IMR-90 (cell line): ENCODE measurements at regions not wholly inside any gene's neighbourhood (a gene's known extent, or its start where the extent isn't known, plus 50 kb on each side); places are given as distances from the start of the nearest gene placed in this dataset.

Experiments used
- ATAC-seq: fragments of 200-7000 bp; cut with Tn5 transposase; 2 replicates; pipeline ENCODE4 v1.9.1; 2020; ENCODE audit warnings: low read depth, mild to moderate bottlenecking, moderate library complexity
- BruUV-seq: library from RNA; stranded (reverse); fragments of 400-500 nt; replicated peaks from 2 replicates; lab custom pipeline; 2021; lab: Mats Ljungman, UMichigan
- CTCF ChIA-PET: fragments of 300-600 bp; formaldehyde crosslinking; extraction: SDS; loops from one replicate; lab custom pipeline; 2021; ENCODE audit warnings: antibody characterized with exemption; lab: Yijun Ruan, JAX
- POLR2A ChIA-PET: fragments of 300-600 bp; sonication (Branson Sonifier 250); formaldehyde crosslinking; loops from one replicate; lab custom pipeline; 2022; ENCODE audit warnings: antibody characterized with exemption; ENCODE audit not compliant: unreplicated experiment; lab: Charles Lee
- DNase-seq: peaks from one replicate; pipeline ENCODE4 v3.0.0; 2013
- H2AFZ ChIP-seq: replicated peaks from 2 replicates; pipeline ENCODE3; 2013; ENCODE audit warnings: low read length, mild to moderate bottlenecking; ENCODE audit not compliant: poor library complexity
- H2AK5ac ChIP-seq: 2 replicates; pipeline ENCODE4 v1.6.1; 2013; ENCODE audit warnings: low read depth, low read length, inconsistent platforms
- H2AK9ac ChIP-seq: replicated peaks from 2 replicates; pipeline ENCODE3; 2013; ENCODE audit warnings: mild to moderate bottlenecking, low read depth, low read length, moderate library complexity; ENCODE audit not compliant: poor library complexity
- H2BK120ac ChIP-seq: 2 replicates; pipeline ENCODE4 v1.6.1; 2013; ENCODE audit warnings: low read depth, low read length, inconsistent platforms
- H2BK15ac ChIP-seq: 3 replicates; pipeline ENCODE4 v1.6.1; 2013; ENCODE audit warnings: low read depth, low read length, inconsistent platforms
- H2BK20ac ChIP-seq: 2 replicates; pipeline ENCODE4 v1.6.1; 2013; ENCODE audit warnings: low read depth, mild to moderate bottlenecking, inconsistent platforms, low read length, moderate library complexity
- H2BK5ac ChIP-seq: 2 replicates; pipeline ENCODE4 v1.6.1; 2013; ENCODE audit warnings: mild to moderate bottlenecking, low read depth, low read length, inconsistent platforms; ENCODE audit not compliant: poor library complexity, severe bottlenecking
- H3K14ac ChIP-seq: replicated peaks from 2 replicates; pipeline ENCODE4 v1.6.1; 2013; ENCODE audit warnings: low read depth, low read length, inconsistent platforms
- H3K18ac ChIP-seq: 2 replicates; pipeline ENCODE4 v1.6.1; 2013; ENCODE audit warnings: low read depth, low read length, control low read depth
- H3K23ac ChIP-seq: 2 replicates; pipeline ENCODE4 v1.6.1; 2013; ENCODE audit warnings: low read depth, low read length, inconsistent platforms
- H3K27ac ChIP-seq: 2 replicates; pipeline ENCODE4 v1.5.1; 2013; ENCODE audit warnings: mild to moderate bottlenecking, control low read depth, low read length; ENCODE audit not compliant: insufficient read depth
- H3K27me3 ChIP-seq: 2 replicates; pipeline ENCODE4 v1.6.1; 2013; ENCODE audit warnings: low read length; ENCODE audit not compliant: control insufficient read depth, insufficient read depth
- H3K36me3 ChIP-seq: 2 replicates; pipeline ENCODE4 v1.6.1; 2013; ENCODE audit warnings: low read length, mixed read lengths; ENCODE audit not compliant: control insufficient read depth, insufficient read depth
- H3K4ac ChIP-seq: 2 replicates; pipeline ENCODE4 v1.6.1; 2013; ENCODE audit warnings: low read depth, low read length, inconsistent platforms
- H3K4me1 ChIP-seq: 2 replicates; pipeline ENCODE4 v1.6.1; 2013; ENCODE audit warnings: low read length, mixed read lengths; ENCODE audit not compliant: control insufficient read depth, insufficient read depth
- H3K4me2 ChIP-seq: 2 replicates; pipeline ENCODE4 v1.6.1; 2013; ENCODE audit warnings: low read depth, mild to moderate bottlenecking, control low read depth, low read length, moderate library complexity
- H3K4me3 ChIP-seq: 2 replicates; pipeline ENCODE4 v1.5.1; 2013; ENCODE audit warnings: low read depth, mild to moderate bottlenecking, control low read depth, low read length, moderate library complexity; ENCODE audit not compliant: insufficient read depth
- H3K56ac ChIP-seq: 2 replicates; pipeline ENCODE4 v1.6.1; 2013; ENCODE audit warnings: low read length, inconsistent platforms; ENCODE audit not compliant: insufficient read depth; ENCODE audit errors: extremely low read depth
- H3K79me1 ChIP-seq, 2 experiments: 2 replicates each; pipeline ENCODE4 v1.6.1; 2013; ENCODE audit warnings: low read length in 2 of 2, inconsistent platforms in 1 of 2, low read depth in 1 of 2
- H3K9ac ChIP-seq: 2 replicates; pipeline ENCODE4 v1.6.1; 2013; ENCODE audit warnings: low read depth, low read length, control low read depth
- H3K9me1 ChIP-seq: 2 replicates; pipeline ENCODE4 v1.6.1; 2013; ENCODE audit warnings: low read length, inconsistent platforms; ENCODE audit not compliant: insufficient read depth
- H3K9me3 ChIP-seq: 2 replicates; pipeline ENCODE4 v1.6.1; 2013; ENCODE audit warnings: low read length; ENCODE audit not compliant: control insufficient read depth, insufficient read depth
- H4K20me1 ChIP-seq: 2 replicates; pipeline ENCODE4 v1.6.1; 2013; ENCODE audit warnings: low read length, inconsistent platforms; ENCODE audit not compliant: insufficient read depth
- H4K5ac ChIP-seq: 2 replicates; pipeline ENCODE4 v1.6.1; 2013; ENCODE audit warnings: mild to moderate bottlenecking, low read depth, low read length, control low read depth
- H4K8ac ChIP-seq, 2 experiments: 2 replicates each; pipeline ENCODE4 v1.6.1; 2013; ENCODE audit warnings: low read depth in 2 of 2, low read length in 2 of 2, control low read depth in 1 of 2, inconsistent platforms in 1 of 2
- H4K91ac ChIP-seq: 2 replicates; pipeline ENCODE4 v1.6.1; 2013; ENCODE audit warnings: low read depth, low read length, inconsistent platforms; ENCODE audit not compliant: insufficient read depth
- BHLHE40 ChIP-seq: fragments of 150-350 bp; IDR thresholded peaks from 2 replicates; pipeline ENCODE4 v1.6.1; 2016; ENCODE audit warnings: mild to moderate bottlenecking, low read depth, low read length
- RAD21 ChIP-seq: IDR thresholded peaks from 2 replicates; pipeline ENCODE4 v1.6.1; 2012; ENCODE audit warnings: low read length, improper control_type of control experiment
- SMC3 ChIP-seq: fragments of 150-350 bp; IDR thresholded peaks from 2 replicates; pipeline ENCODE4 v1.6.1; 2016; ENCODE audit warnings: low read depth, mild to moderate bottlenecking, antibody characterized with exemption, low read length, moderate library complexity
- WGBS, 2 experiments: methylation state at CpG; one replicate each; pipeline versions ENCODE4 v1.1.5 to v1.1.7; 2013; ENCODE audit warnings: missing lambda C conversion rate in 2 of 2; ENCODE audit not compliant: insufficient read length in 1 of 2; ENCODE audit errors: extremely low coverage in 2 of 2; 5-methylcytosine and 5-hydroxymethylcytosine counted together
- dilution Hi-C: fragments of 300-500 bp; cut with HindIII; formaldehyde crosslinking; loops from one replicate; pipeline ENCODE4 v1.14.3; 2018; ENCODE audit warnings: low sequenced_read_pairs; ENCODE audit not compliant: unreplicated experiment
- in situ Hi-C: fragments of 300-500 bp; cut with MboI; formaldehyde crosslinking; loops from 3 replicates; pipeline ENCODE4 v1.14.3; 2019; ENCODE audit warnings: low sequenced_read_pairs, inconsistent platforms, mixed read lengths
- intact Hi-C: fragments of 100-400 bp; cut with micrococcal nuclease; formaldehyde crosslinking; loops from 2 replicates; pipeline ENCODE4 v1.10.0; 2022

- no peak for TF ChIP-seq BHLHE40
- TF ChIP-seq SMC3: no peak
- TF ChIP-seq RAD21: no peak
- ATAC-seq: no peak
- Histone ChIP-seq H3K4me3 (no peak overlapping the region), H2AFZ (no peak overlapping the region), H3K4me2 (no peak overlapping the region), H3K18ac (no peak overlapping the region), H3K9ac (no peak overlapping the region), H3K36me3 (no peaks in the 10 kb centered on the region), H2BK20ac (no peak overlapping the region), H2BK5ac (no peak overlapping the region), H3K4me1 (no peaks in the 10 kb centered on the region), H3K27ac (no peak overlapping the region), H3K4ac (no peak overlapping the region), H4K20me1 (no peaks in the 10 kb centered on the region), H3K79me1 (no peaks in the 10 kb centered on the region), H2BK15ac (no peak overlapping the region), H4K8ac (no peak overlapping the region), H4K91ac (no peak overlapping the region), H3K23ac (no peak overlapping the region), H3K9me1 (no peaks in the 10 kb centered on the region), H3K14ac (no peak overlapping the region), H2BK120ac (no peak overlapping the region), H3K27me3 (peaks cover 4% of the 10 kb centered on the region), H4K5ac (no peak overlapping the region), H3K56ac (no peak overlapping the region), H2AK9ac (no peak overlapping the region), H2AK5ac (no peak overlapping the region), H3K9me3 (no peaks in the 10 kb centered on the region)
- intact Hi-C loops (loop anchor here (1.0 kb wide), 2 partner anchors 174 to 459 kb away; no protein-coding TSS in a partner anchor), dilution Hi-C loops (no loop called here), in situ Hi-C loops (loop anchor here (5.0 kb wide), 1 partner anchor 460 kb away; no protein-coding TSS in a partner anchor)
- CTCF ChIA-PET: interaction anchor here (0.7 to 0.9 kb wide), 3 partner anchors 132 to 460 kb away, joined by 3 to 5 read pairs (median 5); no protein-coding TSS in a partner anchor
- WGBS, 2 experiments: no CpG with 5 or more reads among the region's 7 CpGs
- BruUV-seq: no TSS peak
- DNase-seq: no peak
- POLR2A ChIA-PET: no interaction called here
Measured at GRCh38 chr7:25391961-25392587, 163.8 kb upstream of the NPVF start.
